DND-41 (cell line): ENCODE measurements at regions not wholly inside any gene's neighbourhood (a gene's known extent, or its start where the extent isn't known, plus 50 kb on each side); places are given as distances from the start of the nearest gene placed in this dataset.

Source experiments
- ATAC-seq: fragments of 200-7000 bp; cut with Tn5 transposase; 3 replicates; pipeline ENCODE4 v1.9.1; 2021; ENCODE audit warnings: low read depth; ENCODE audit not compliant: insufficient read depth
- DNase-seq: peaks from one replicate; pipeline ENCODE4 v3.0.0-alpha.2; 2020
- H2AFZ ChIP-seq: 2 replicates; pipeline ENCODE4 v1.6.0; 2012; ENCODE audit warnings: low read depth, low read length
- H3K27ac ChIP-seq: 2 replicates; pipeline ENCODE4 v1.5.1; 2012; ENCODE audit warnings: low read length, inconsistent platforms
- H3K27me3 ChIP-seq: fragments of 200-600 bp; sonication (generic); 2 replicates; pipeline ENCODE4 v1.6.0; 2012; ENCODE audit warnings: low read length, mild to moderate bottlenecking, inconsistent platforms; ENCODE audit not compliant: insufficient read depth, poor library complexity
- H3K36me3 ChIP-seq: 2 replicates; pipeline ENCODE4 v1.5.1; 2012; ENCODE audit warnings: low read length, inconsistent platforms; ENCODE audit not compliant: insufficient read depth
- H3K4me1 ChIP-seq: 2 replicates; pipeline ENCODE4 v1.5.1; 2012; ENCODE audit warnings: mild to moderate bottlenecking, low read length; ENCODE audit not compliant: insufficient read depth
- H3K4me2 ChIP-seq: 2 replicates; pipeline ENCODE4 v1.6.0; 2012; ENCODE audit warnings: mild to moderate bottlenecking, moderate library complexity, low read length, inconsistent platforms; ENCODE audit not compliant: insufficient read depth
- H3K4me3 ChIP-seq, 2 experiments: fragments of 200-600 bp in 1 of 2; shearing (Covaris generic) in 1 of 2; 2 replicates each; pipeline ENCODE4 v1.5.1; 2012 to 2016; ENCODE audit warnings: inconsistent platforms in 2 of 2, low read length in 2 of 2, mild to moderate bottlenecking in 2 of 2, low read depth in 1 of 2, moderate library complexity in 1 of 2
- H3K79me2 ChIP-seq: 2 replicates; pipeline ENCODE4 v1.6.0; 2012; ENCODE audit warnings: low read length, inconsistent platforms; ENCODE audit not compliant: insufficient read depth
- H3K9ac ChIP-seq: 2 replicates; pipeline ENCODE4 v1.6.0; 2012; ENCODE audit warnings: low read depth, mild to moderate bottlenecking, inconsistent platforms, low read length, moderate library complexity
- H3K9me3 ChIP-seq: 2 replicates; pipeline ENCODE4 v1.5.1; 2012; ENCODE audit warnings: low read length, moderate library complexity, mild to moderate bottlenecking, inconsistent platforms; ENCODE audit not compliant: insufficient read depth, severe bottlenecking
- H4K20me1 ChIP-seq: 2 replicates; pipeline ENCODE4 v1.6.0; 2012; ENCODE audit warnings: low read length; ENCODE audit not compliant: insufficient read depth
- EZH2 ChIP-seq: IDR thresholded peaks from 3 replicates; pipeline ENCODE4 v1.6.1; 2012; ENCODE audit warnings: borderline replicate concordance, low read depth, mild to moderate bottlenecking, moderate library complexity, low read length, inconsistent platforms; ENCODE audit not compliant: severe bottlenecking
- TF ChIP-seq, protein P1 (sequence below): IDR thresholded peaks from 2 replicates; pipeline ENCODE4 v1.5.1; 2012; ENCODE audit warnings: borderline replicate concordance, low read length, moderate library complexity, mild to moderate bottlenecking; ENCODE audit not compliant: poor library complexity, severe bottlenecking; ENCODE audit errors: extremely low read depth

DNA sequence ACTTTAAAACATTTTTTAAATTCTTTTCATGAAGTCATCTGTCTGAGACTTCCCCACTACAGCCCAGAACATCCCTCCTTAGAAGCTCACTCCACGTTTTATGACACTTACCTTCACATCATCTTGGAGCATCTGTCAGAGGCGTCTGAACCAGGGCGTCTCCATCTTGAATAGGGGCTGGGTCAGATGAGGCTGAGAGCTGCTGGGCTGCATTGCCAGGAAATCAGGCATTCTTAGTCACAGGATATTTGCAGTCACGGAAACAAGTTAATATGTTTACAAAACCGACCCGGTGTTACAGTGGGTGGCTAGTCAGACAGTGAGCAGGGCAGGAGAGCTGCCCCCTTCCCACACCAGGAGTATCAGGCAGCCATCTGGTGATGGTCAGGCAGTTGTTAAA, 456.5 kb downstream of the FBXO15 start:
- TF ChIP-seq EZH2, result no peak
- TF ChIP-seq, protein P1, sequence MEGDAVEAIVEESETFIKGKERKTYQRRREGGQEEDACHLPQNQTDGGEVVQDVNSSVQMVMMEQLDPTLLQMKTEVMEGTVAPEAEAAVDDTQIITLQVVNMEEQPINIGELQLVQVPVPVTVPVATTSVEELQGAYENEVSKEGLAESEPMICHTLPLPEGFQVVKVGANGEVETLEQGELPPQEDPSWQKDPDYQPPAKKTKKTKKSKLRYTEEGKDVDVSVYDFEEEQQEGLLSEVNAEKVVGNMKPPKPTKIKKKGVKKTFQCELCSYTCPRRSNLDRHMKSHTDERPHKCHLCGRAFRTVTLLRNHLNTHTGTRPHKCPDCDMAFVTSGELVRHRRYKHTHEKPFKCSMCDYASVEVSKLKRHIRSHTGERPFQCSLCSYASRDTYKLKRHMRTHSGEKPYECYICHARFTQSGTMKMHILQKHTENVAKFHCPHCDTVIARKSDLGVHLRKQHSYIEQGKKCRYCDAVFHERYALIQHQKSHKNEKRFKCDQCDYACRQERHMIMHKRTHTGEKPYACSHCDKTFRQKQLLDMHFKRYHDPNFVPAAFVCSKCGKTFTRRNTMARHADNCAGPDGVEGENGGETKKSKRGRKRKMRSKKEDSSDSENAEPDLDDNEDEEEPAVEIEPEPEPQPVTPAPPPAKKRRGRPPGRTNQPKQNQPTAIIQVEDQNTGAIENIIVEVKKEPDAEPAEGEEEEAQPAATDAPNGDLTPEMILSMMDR, result no peak
- no peak overlapping the region for H2AFZ ChIP-seq
- H3K27ac ChIP-seq, result no peak overlapping the region
- DNase-seq, result no peak
- H3K4me1 ChIP-seq, result no peaks in the 10 kb centered on the region
- no peaks in the 10 kb centered on the region for H3K27me3 ChIP-seq
- no peaks in the 10 kb centered on the region for H3K79me2 ChIP-seq
- no peaks in the 10 kb centered on the region for H3K36me3 ChIP-seq
- H3K9me3 ChIP-seq, result no peaks in the 10 kb centered on the region
- no peak for ATAC-seq
- no peaks in the 10 kb centered on the region for H4K20me1 ChIP-seq
- H3K9ac ChIP-seq, result no peak overlapping the region
- H3K4me3 ChIP-seq, result no peak overlapping the region
- no peak overlapping the region for H3K4me2 ChIP-seq

DNA sequence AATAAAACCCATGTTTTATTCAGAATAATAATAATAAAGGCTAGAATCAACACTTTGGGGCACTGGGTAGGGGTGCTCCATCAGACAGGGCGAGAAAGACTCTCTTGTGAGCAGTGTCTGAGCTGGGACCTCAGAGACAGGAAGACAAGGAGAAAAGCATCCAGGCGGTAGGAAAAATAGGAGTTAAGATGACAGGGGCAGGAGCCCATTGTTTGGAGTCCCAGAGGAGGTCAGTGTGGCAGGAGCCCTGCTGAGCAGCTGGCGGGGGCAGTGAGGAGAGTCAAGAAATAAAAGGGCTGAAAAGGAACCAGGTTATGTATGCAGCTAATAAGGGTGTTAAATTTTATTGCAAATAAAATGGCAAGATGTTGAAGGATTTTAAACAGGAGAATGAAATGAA, 457.4 kb downstream of the FBXO15 start:
- TF ChIP-seq, protein P1, result no peak
- TF ChIP-seq EZH2, result no peak
- H3K9me3 ChIP-seq, result no peaks in the 10 kb centered on the region
- no peaks in the 10 kb centered on the region for H3K36me3 ChIP-seq
- H2AFZ ChIP-seq, result no peak overlapping the region; the same call in 1 of the 2 replicates
- H3K9ac ChIP-seq, result no peak overlapping the region
- no peaks in the 10 kb centered on the region for H4K20me1 ChIP-seq
- ATAC-seq (no peak), DNase-seq (no peak)
- H3K27me3 ChIP-seq, result no peaks in the 10 kb centered on the region
- no peak overlapping the region for H3K4me3 ChIP-seq
- H3K79me2 ChIP-seq, result no peaks in the 10 kb centered on the region
- no peak overlapping the region for H3K4me2 ChIP-seq
- no peak overlapping the region for H3K27ac ChIP-seq
- H3K4me1 ChIP-seq, result no peaks in the 10 kb centered on the region

DNA sequence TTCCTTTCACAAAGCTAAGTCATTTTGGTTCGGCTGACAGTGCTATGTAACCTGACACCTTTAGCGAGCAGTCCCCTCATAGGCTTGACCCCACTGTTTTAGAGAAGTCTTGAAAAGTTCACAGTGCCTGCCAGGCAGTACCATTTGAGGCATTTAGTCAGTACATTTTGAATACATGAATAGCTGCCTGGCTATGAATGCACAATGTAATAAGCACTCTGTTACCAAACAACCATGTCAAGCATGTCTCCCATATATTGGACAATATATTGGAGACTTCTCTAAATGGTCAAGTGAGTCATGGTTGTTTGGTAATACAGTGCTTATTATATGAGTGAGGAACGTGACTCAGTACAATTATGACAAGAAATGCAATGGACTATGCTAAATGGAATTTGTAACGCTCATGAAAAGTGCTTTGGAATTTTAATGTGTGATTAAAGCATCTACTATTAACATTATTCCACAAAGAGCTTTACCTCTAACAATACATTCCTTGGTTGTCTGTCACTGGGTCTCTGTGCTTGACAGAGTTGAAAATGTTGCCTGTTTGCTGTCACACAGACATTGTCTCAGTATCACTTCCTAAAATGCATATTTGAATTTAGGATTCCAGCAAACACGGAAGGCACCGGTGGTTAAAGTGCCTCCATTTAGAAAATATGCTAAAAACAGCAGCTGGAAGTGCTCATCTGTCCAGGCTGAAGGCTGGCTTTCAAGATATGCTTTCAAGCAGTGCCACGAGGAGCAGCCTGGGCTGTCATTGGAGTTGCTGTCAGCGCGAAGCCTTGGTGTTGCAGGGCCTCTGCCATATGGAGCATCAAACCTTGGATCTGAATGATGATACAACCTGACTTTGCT, 458.6 kb downstream of the FBXO15 start:
- Histone ChIP-seq H3K27me3 (no peaks in the 10 kb centered on the region), H3K27ac (no peak overlapping the region), H3K9ac (no peak overlapping the region), H3K79me2 (no peaks in the 10 kb centered on the region), H3K4me3 (no peak overlapping the region), H3K4me2 (no peak overlapping the region), H2AFZ (no peak overlapping the region), H4K20me1 (no peaks in the 10 kb centered on the region), H3K4me1 (no peaks in the 10 kb centered on the region), H3K36me3 (no peaks in the 10 kb centered on the region), H3K9me3 (no peaks in the 10 kb centered on the region)
- DNase-seq, result no peak
- ATAC-seq, result no peak
- TF ChIP-seq, protein P1, result no peak

DNA sequence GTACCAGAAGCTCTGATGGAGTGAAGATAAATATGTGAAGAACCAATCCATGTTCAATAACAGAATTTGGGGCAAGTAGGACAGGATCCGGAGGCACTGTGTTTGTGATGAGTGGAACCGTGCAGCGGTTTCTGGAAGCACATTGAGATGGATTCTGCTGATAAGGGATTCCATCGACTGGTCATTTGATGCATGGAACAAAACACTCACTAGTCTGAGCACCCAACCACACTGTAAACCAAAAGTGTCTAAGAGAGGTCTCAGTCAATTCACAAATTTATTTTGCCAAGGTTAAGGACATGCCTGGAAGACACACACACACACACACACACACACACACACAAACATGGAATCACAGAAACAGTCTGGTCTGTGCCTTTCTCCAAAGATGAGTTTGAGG, 459.5 kb downstream of the FBXO15 start:
- no peak overlapping the region for H3K4me2 ChIP-seq
- no peak for ATAC-seq
- no peaks in the 10 kb centered on the region for H4K20me1 ChIP-seq
- DNase-seq, result no peak
- no peaks in the 10 kb centered on the region for H3K27me3 ChIP-seq
- H3K4me3 ChIP-seq, result no peak overlapping the region
- H3K4me1 ChIP-seq, result no peaks in the 10 kb centered on the region
- H3K79me2 ChIP-seq, result no peaks in the 10 kb centered on the region
- H3K9me3 ChIP-seq, result no peaks in the 10 kb centered on the region
- no peaks in the 10 kb centered on the region for H3K36me3 ChIP-seq
- no peak overlapping the region for H3K9ac ChIP-seq
- H3K27ac ChIP-seq, result no peak overlapping the region
- TF ChIP-seq EZH2, result no peak
- TF ChIP-seq, protein P1, result no peak
- H2AFZ ChIP-seq, result no peak overlapping the region
